GM13976 (cell line): ENCODE measurements at regions not wholly inside any gene's neighbourhood (a gene's known extent, or its start where the extent isn't known, plus 50 kb on each side); places are given as distances from the start of the nearest gene placed in this dataset.
"Not testable (repeated sequence)": the region's sequence is repeated elsewhere in the genome, so short reads cannot be mapped to it uniquely, and the experiment has no call there.

Source experiments
- DNase-seq: peaks from one replicate; pipeline ENCODE4 v3.0.0; 2012; ENCODE audit warnings: low spot score
- in situ Hi-C: fragments of 300-500 bp; cut with MboI; formaldehyde crosslinking; loops from one replicate; pipeline ENCODE4 v1.12.0; 2022; ENCODE audit warnings: low sequenced_read_pairs, mixed read lengths, inconsistent platforms; ENCODE audit not compliant: unreplicated experiment
- TF ChIP-seq, protein P1 (sequence below): IDR thresholded peaks from 2 replicates; pipeline ENCODE4 v1.5.1; 2012; ENCODE audit warnings: borderline replicate concordance, mild to moderate bottlenecking; ENCODE audit not compliant: insufficient read depth; ENCODE audit errors: extremely low read depth, missing control alignments, control extremely low read depth

DNA sequence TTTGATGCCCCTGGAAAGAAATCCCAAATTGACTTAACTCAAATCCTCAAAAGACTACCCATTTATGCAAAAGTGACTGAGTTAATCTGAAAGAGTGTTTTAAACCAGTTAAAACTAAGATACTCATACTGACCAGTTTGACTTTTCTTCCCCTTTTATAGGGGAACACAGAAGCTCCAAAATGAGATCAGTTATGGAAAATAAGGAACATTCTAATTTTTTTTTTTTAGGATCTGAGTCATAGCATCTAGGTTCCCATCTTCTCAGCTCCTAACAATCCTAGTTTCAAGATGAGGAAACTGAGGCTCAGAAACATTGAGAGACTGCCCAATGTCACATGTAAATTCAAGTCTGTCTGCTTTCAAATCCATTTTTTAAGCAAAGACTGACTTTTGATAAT is 231.1 kb upstream of the RUNX1 start:
- no peak for DNase-seq
- in situ Hi-C loops, result no loop called here

DNA sequence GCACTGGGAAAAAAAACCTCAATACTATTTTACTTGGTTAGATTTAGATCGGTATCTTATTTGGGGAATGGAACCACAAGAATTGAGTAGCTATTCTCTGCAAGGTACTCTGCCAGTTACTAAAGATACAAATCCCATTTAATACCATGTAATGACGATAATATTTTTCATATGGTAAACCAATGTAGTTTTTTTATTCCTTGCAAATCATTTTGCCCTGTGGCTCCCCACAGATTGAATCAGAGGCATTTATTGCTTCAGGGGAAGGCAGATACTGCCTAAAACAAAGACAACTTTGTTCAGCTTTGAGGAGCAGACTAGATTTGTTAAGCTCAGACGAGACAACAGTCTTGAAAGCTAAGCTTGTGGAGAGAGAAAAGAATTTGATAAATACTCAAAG is 226.7 kb upstream of the RUNX1 start:
- DNase-seq, result no peak
- TF ChIP-seq, protein P1, sequence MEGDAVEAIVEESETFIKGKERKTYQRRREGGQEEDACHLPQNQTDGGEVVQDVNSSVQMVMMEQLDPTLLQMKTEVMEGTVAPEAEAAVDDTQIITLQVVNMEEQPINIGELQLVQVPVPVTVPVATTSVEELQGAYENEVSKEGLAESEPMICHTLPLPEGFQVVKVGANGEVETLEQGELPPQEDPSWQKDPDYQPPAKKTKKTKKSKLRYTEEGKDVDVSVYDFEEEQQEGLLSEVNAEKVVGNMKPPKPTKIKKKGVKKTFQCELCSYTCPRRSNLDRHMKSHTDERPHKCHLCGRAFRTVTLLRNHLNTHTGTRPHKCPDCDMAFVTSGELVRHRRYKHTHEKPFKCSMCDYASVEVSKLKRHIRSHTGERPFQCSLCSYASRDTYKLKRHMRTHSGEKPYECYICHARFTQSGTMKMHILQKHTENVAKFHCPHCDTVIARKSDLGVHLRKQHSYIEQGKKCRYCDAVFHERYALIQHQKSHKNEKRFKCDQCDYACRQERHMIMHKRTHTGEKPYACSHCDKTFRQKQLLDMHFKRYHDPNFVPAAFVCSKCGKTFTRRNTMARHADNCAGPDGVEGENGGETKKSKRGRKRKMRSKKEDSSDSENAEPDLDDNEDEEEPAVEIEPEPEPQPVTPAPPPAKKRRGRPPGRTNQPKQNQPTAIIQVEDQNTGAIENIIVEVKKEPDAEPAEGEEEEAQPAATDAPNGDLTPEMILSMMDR, result no peak
- in situ Hi-C loops, result no loop called here

More for the DNA sequence above, 231.1 kb upstream of the RUNX1 start:
- TF ChIP-seq, protein P1, result no peak

DNA sequence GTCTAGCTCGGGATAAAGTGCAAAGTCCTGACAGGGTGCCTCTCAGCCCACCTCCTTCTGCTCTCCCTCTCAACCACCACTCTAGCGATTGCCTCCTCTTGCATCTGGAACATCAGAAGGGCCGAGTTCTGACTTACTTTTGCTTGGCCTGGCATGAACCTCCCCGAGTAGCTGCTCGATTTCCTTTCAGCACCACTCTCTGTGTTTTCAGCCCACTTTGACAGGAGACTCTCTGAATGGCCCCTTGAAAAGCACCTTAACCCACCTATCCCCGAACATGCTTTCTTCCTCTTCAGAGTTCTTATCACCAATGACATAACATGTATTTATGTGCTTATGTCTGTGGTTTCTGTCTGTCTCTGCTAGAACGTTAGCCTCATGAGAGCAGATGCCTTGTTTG is 225.8 kb upstream of the RUNX1 start:
- TF ChIP-seq, protein P1, result no peak
- no peak for DNase-seq
- in situ Hi-C loops, result no loop called here

DNA sequence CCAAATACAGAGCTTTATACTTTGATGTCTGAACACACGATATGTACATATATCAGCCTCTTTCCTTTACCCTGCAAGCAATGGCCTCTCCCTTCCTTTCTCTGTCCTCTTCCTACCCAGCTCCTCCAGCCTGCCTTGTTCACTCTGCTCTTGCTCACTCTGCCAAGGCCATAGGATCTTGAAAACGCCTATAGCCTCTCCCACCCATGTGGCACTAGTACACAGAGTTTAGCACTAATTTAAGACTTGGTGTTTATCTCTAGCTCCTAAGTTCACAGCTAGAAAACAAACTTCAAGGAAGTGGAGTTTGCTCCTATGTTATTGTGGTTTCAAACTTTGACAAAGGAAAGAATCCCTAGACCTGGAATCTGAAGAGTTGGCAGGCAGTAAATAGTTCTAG is 225.0 kb upstream of the RUNX1 start:
- DNase-seq, result no peak
- in situ Hi-C loops, result no loop called here
- TF ChIP-seq, protein P1, result no peak

DNA sequence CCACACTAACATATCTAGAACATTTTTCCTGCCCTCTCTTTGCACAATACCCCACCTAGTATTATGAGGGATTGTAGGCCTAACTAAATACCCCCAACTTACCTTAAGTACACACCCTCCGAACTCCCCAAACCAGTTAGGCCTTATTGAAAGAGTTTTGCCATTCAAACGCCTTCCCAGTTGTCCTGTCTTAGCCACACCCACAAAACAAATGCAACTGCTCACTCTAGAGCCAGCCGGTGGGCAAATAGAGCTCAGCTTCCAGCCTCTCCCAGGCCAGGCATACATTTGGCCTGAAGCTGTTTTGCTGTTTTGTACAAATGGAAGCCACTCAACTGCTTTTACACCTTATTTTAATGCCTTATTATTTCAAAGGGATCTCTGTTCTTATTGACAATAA is 224.2 kb upstream of the RUNX1 start:
- in situ Hi-C loops, result no loop called here
- TF ChIP-seq, protein P1, result no peak
- no peak for DNase-seq

DNA sequence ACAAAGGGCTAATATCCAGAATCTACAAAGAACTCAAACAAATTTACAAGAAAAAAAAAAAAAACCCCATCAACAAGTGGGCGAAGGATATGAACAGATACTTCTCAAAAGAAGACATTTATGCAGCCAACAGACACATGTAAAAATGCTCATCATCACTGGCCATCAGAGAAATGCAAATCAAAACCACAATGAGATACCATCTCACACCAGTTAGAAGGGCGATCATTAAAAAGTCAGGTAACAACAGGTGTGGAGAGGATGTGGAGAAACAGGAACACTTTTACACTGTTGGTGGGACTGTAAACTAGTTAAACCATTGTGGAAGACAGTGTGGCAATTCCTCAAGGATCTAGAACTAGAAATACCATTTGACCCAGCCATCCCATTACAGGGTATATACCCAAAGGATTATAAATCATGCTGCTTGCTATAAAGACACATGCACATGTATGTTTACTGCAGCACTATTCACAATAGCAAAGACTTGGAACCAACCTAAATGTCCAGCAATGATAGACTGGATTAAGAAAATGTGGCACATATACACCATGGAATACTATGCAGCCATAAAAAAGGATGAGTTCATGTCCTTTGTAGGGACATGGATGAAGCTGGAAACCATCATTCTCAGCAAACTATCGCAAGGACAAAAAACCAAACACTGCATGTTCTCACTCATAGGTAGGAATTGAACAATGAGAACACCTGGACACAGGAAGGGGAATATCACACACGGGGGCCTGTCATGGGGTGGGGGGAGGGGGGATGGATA is 222.4 kb upstream of the RUNX1 start:
- in situ Hi-C loops, DNase-seq: not testable (repeated sequence)

DNA sequence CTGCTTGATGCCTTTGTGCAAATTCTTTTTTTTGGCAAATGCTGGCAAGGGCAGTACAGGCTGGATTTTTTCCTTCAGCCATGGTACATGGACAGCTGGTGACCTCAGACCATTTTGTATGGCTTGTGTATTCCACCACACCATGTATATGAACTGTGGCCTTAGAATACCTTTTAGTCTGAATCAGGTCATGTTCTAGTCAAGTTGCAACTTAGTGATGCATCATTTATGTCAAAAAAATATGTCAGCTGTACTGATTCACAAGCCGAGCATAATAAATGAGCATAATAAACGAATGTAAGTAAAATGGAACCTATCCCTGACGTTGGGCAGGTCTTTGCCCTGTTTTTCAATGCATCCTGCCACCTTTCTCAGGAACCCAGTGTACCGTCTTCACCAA is 219.7 kb upstream of the RUNX1 start:
- no peak for DNase-seq
- TF ChIP-seq, protein P1, result no peak
- in situ Hi-C loops, result no loop called here
